ENCODE measurements at regions not wholly inside any gene's neighbourhood (a gene's known extent, or its start where the extent isn't known, plus 50 kb on each side); places are given as distances from the start of the nearest gene placed in this dataset.

- TF ChIP-seq POLR2AphosphoS5 (IDR thresholded peaks at IDR 0.05; ENCODE audit: low read depth): no peak
- no peak for TF ChIP-seq CTCF (IDR thresholded peaks at IDR 0.05; ENCODE audit: insufficient read depth, low read length)
- TF ChIP-seq REST (IDR thresholded peaks at IDR 0.05; ENCODE audit: insufficient replicate concordance, low read depth): no peak
These were observed 158.9 kb downstream of the PPP1R2C start for GRCh38 chrX:42619068-42619467.
